Colonic mucosa (tissue), 4 donors: ENCODE measurements at regions not wholly inside any gene's neighbourhood (a gene's known extent, or its start where the extent isn't known, plus 50 kb on each side); places are given as distances from the start of the nearest gene placed in this dataset.
"Not testable (repeated sequence)": the region's sequence is repeated elsewhere in the genome, so short reads cannot be mapped to it uniquely, and the experiment has no call there.

ENCODE experiments used
- DNase-seq: peaks from one replicate; pipeline ENCODE4 v3.0.0-alpha.2; 2020
- H3K27ac ChIP-seq: fragments of 200-600 bp; one replicate; pipeline ENCODE4 v1.8.0; 2021
- H3K27me3 ChIP-seq: fragments of 200-600 bp; one replicate; pipeline ENCODE4 v1.8.0; 2021
- H3K36me3 ChIP-seq: fragments of 200-600 bp; one replicate; pipeline ENCODE4 v1.8.0; 2021
- H3K4me1 ChIP-seq: fragments of 200-600 bp; one replicate; pipeline ENCODE4 v1.8.0; 2021; ENCODE audit warnings: mild to moderate bottlenecking
- H3K4me3 ChIP-seq: fragments of 200-600 bp; one replicate; pipeline ENCODE4 v1.8.0; 2021
- H3K9ac ChIP-seq, 2 donors: one replicate each; pipeline ENCODE4 v1.7.0; 2013; ENCODE audit warnings: control low read depth in 2 of 2, low read depth in 2 of 2, low read length in 2 of 2
- H3K9me3 ChIP-seq: fragments of 200-600 bp; one replicate; pipeline ENCODE4 v1.8.0; 2021
- intact Hi-C: fragments of 100-400 bp; cut with DNase I; formaldehyde crosslinking; loops from one replicate; pipeline ENCODE4 v1.14.1; 2022
- TF ChIP-seq, protein P1 (sequence below): fragments of 200-600 bp; IDR thresholded peaks from one replicate; pipeline ENCODE4 v1.8.0; 2022; ENCODE audit warnings: antibody characterized with exemption, mild to moderate bottlenecking
- donor health status: healthy.
- donor health status: DM: no; HTN: no; CAD: no.
- donor health status: DM: no; HTN: no; CAD: no.

DNA sequence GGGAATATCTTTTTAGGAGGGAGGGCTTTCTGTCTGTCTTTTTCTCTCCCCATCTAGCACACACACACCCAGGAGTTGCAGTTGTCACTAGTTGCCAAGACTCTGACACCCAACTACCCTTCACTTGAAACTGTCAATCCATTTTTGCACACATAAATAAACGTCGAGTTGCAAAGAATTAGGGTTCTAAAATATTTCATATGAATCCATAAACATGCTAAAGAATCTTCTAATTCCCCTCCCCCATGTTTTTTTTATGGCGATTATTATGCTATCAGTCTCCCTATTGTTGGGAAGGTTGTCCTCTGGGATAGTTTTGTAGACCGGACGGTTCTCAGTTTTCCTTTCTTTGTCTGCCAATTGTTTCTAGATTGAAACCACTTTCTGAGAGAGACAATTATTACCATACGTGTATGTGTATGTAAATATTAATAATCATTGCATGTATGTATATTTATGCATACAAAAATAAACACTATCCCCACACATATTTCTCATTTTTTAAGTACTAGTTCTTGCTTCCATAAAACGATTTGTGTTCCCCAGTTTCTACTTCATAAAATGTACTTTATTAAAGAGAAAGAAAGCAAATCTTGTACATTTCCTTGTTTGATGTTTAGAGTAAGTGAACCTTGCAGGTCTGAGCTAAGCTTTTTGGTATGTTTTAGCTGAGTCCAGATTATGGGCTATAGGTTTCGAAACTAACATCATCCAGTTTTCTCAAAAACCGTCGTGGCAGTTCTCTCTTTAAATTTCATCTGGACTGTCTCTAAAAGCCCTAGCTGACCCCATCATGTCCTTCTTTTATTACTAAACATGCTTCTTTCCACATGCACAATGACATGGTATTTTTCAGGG, 165.0 kb upstream of the MPDZ start:
- Histone ChIP-seq H3K9ac (no peak overlapping the region), H3K27ac (no peak overlapping the region), H3K4me1 (no peaks in the 10 kb centered on the region), H3K9me3 (no peaks in the 10 kb centered on the region), H3K36me3 (no peaks in the 10 kb centered on the region), H3K4me3 (no peak overlapping the region), H3K27me3 (no peaks in the 10 kb centered on the region)
- TF ChIP-seq, protein P1, sequence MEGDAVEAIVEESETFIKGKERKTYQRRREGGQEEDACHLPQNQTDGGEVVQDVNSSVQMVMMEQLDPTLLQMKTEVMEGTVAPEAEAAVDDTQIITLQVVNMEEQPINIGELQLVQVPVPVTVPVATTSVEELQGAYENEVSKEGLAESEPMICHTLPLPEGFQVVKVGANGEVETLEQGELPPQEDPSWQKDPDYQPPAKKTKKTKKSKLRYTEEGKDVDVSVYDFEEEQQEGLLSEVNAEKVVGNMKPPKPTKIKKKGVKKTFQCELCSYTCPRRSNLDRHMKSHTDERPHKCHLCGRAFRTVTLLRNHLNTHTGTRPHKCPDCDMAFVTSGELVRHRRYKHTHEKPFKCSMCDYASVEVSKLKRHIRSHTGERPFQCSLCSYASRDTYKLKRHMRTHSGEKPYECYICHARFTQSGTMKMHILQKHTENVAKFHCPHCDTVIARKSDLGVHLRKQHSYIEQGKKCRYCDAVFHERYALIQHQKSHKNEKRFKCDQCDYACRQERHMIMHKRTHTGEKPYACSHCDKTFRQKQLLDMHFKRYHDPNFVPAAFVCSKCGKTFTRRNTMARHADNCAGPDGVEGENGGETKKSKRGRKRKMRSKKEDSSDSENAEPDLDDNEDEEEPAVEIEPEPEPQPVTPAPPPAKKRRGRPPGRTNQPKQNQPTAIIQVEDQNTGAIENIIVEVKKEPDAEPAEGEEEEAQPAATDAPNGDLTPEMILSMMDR, result no peak
- intact Hi-C loops, result no loop called here
- no peak for DNase-seq

GRCh38 chr9:13443346-13444244, 164.1 kb upstream of the MPDZ start:
- DNase-seq, result no peak
- Histone ChIP-seq H3K9me3 (no peaks in the 10 kb centered on the region), H3K27ac (no peak overlapping the region), H3K36me3 (no peaks in the 10 kb centered on the region), H3K4me1 (no peaks in the 10 kb centered on the region), H3K4me3 (no peak overlapping the region), H3K9ac (no peak overlapping the region), H3K27me3 (no peaks in the 10 kb centered on the region)
- intact Hi-C loops, result no loop called here
- TF ChIP-seq, protein P1, result no peak

- Histone ChIP-seq H3K27ac (no peak overlapping the region), H3K36me3 (no peaks in the 10 kb centered on the region), H3K4me3 (no peak overlapping the region), H3K9ac (no peak overlapping the region), H3K4me1 (no peaks in the 10 kb centered on the region), H3K27me3 (no peaks in the 10 kb centered on the region), H3K9me3 (no peaks in the 10 kb centered on the region)
- TF ChIP-seq, protein P1, result no peak
- DNase-seq, result no peak
- intact Hi-C loops, result no loop called here
Observed at GRCh38 chr9:13439685-13440476, 160.4 kb upstream of the MPDZ start.

DNA sequence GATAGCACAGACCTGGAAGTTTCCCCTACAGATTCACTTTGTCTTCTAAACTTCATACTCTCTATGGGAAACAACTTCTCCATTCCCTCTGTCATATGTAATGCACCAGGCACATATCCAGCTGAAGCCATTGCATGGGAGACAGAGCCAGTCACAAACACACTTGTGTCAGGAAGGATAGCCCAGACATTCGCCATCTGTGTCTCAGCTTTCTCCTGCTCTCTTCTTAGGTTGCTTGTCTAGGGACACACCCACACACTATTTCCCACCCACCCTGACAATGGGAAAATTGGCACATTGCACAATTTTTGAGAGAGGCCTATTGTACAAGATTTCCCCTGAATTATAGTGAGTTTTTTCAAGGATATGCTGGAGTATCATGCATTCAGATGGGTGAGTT, 158.4 kb upstream of the MPDZ start:
- H3K4me3 ChIP-seq, result no peak overlapping the region
- no peaks in the 10 kb centered on the region for H3K27me3 ChIP-seq
- intact Hi-C loops, result no loop called here
- H3K9me3 ChIP-seq, result no peaks in the 10 kb centered on the region
- H3K4me1 ChIP-seq, result no peaks in the 10 kb centered on the region
- no peak overlapping the region for H3K27ac ChIP-seq
- TF ChIP-seq, protein P1, result no peak
- no peaks in the 10 kb centered on the region for H3K36me3 ChIP-seq
- DNase-seq, result no peak
- no peak overlapping the region for H3K9ac ChIP-seq

GRCh38 chr9:13436591-13436990, 157.1 kb upstream of the MPDZ start:
- Histone ChIP-seq H3K9me3 (no peaks in the 10 kb centered on the region), H3K27me3 (no peaks in the 10 kb centered on the region), H3K36me3 (no peaks in the 10 kb centered on the region), H3K9ac (no peak overlapping the region), H3K4me1 (no peaks in the 10 kb centered on the region), H3K27ac (no peak overlapping the region), H3K4me3 (no peak overlapping the region)
- no peak for DNase-seq
- TF ChIP-seq, protein P1, result no peak
- intact Hi-C loops, result no loop called here

DNA sequence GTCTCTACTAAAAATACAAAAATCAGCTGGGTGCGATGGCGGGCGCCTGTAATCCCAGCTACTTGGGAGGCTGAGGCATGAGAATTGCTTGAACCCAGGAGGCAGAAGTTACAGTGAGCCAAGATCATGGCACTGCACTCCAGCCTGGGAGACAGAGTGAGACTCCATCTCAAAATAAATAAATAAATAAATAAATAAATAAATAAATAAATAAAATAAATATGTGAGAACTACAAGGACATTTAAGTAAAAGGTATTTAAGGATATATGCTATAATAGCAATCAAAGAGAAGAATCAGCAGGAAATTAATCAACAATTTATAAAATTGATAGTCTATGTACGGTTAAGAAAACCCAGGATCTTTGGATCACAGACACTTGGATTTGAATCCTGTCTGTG, 154.0 kb upstream of the MPDZ start:
- H3K27ac ChIP-seq, intact Hi-C loops, H3K27me3 ChIP-seq, H3K36me3 ChIP-seq, DNase-seq, H3K4me3 ChIP-seq, H3K4me1 ChIP-seq, H3K9ac ChIP-seq, H3K9me3 ChIP-seq: not testable (repeated sequence)
